GM21528 (cell line): ENCODE measurements at regions not wholly inside any gene's neighbourhood (a gene's known extent, or its start where the extent isn't known, plus 50 kb on each side); places are given as distances from the start of the nearest gene placed in this dataset.

ENCODE experiments used
- ATAC-seq: cut with Tn5 transposase; IDR thresholded peaks from one replicate; pipeline ENCODE4 v1.9.1; 2021; ENCODE audit warnings: mild to moderate bottlenecking, moderate library complexity; ENCODE audit not compliant: unreplicated experiment, low FRiP score

DNA sequence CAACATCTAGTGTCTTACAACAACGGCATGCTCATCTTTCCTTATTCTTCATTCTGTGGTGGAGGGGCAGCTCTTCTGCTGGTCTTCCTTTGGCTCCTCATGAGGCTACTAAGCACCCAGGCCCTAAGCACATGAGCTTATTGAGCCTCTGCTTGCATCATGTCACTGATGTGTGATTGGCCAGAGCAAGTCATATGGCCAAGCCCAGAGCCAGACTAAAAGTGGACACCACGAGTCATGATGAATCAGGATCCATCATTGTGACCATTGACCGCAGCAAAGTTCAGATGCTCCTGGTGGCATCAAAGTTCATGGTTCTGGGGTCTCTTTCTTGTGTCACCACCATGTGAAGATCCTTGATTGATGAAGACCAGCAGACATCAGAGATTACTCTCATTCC lies 192.0 kb upstream of the FOXA2 start:
- no peak for ATAC-seq

DNA sequence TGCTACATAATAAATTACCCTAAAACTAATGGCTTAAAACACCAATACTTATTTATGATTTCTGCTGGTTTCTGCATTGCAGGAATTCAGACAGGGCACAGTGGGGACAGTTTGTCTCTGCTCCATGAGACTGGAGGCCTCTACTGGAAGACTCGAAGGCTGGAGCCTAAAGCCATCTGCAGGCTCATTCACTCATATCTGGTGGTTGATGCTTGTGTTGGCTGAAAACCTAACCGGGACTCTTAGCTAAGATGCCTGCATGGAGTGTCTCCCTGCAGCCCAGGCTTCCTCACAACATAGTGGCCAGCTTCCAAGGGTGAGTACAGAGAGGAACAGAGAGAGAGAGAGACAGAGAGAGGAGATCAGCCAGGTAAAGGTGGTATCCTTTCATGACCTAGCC lies 195.5 kb upstream of the FOXA2 start:
- no peak for ATAC-seq

DNA sequence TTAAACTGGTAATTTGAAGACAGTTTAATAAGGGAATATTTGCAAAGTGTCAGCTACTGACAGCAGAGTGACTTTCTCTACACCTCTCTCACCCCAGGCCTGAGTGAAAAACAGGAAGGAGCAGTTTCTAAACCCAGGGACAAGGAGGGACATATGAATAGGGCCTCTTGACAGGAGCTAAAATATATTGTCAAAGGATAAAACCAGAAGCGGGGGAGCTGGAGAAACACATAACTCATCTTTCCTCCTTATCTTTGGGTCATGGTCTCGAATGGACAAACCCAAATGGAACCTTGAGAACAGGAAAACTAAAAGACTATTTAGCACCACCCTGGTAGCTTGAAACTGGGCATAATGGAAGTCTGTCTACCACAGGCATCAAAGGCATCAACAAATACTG lies 197.5 kb upstream of the FOXA2 start:
- ATAC-seq, result no peak

DNA sequence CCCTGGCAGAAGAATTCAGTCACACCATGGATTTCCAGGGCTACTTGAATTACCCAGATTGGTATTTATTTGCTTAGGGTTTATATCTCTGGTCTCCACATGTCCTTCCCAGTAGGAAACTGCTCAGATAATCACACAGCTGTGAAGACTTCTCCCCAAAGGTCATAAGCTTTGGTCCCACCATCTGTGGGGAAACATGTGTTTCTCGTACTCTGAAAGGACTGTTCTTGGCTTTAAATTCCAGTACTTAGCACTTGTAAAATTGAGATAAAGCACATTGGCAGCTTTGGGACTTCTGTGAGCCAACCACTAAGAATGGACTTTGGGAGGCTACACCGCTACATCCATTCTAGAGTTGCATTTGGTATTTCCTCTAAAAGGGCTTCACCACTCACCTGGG lies 205.3 kb upstream of the FOXA2 start:
- ATAC-seq, result no peak

DNA sequence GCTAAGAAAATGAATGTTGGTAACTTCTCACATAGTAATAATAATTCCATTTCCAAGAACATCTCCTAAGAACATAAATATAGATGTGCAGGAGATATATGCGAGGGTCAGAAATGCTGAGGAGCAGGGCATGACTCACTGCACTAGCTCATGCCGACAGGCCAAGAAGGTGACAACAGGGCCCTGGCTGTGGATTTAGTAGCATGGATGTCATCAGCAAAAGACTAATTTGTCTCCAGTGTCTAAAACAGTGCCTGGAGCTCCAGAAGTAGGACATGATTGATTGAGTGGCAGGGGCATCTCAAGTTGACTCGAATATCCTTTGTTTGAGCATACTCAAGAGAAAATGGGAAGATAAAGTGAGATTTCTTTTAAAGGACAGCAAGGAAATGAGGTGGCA lies 207.0 kb upstream of the FOXA2 start:
- ATAC-seq, result no peak

DNA sequence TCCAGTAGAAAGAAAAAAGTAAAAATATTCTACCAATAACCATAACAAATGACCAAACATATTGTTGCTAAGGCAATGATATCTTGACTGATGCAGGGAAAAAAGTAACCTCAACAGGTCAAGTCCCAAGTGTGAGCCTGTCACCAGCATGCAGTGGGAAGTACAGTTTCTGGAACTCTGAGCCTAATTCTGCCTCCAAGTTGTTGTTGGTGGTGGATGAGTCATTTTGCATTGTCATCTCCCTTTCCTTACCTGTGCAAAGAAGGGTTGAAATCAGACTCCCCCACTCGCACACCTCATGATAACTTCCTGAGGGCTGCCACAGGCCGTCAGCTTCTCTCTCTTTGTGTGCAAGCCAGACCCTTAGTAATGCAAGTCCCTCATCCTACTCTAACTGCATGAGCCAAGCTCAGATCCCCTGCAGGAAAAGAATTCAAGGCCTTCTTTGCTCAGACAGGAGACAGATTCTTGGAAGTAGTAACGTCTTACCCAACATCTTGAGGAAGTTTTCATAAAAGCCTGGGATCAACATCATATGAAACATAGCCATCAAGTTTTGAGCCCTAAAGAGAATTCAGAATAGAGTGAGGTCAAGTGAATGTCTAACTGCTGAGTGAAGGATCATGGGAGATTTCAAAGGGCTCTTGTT lies 207.6 kb upstream of the FOXA2 start:
- ATAC-seq, result no peak

DNA sequence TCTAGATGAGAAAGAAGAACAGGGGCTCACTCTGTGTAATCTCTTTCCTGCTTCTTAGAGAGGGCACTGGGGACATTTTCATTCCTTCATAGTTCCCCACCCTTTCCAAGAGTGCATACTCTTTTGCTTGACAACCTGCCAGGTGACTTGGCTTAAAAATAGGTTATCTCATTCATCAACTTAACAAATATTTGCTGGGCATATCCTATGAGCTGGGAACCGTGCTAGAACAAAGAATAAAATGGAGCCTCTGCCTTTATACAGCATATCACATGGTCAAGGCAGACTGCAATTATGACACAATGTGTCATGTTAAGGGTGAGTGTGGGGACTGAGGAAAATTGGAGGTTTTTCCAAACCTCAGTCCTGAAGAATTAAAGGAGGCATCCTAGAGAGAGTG lies 209.8 kb upstream of the FOXA2 start:
- ATAC-seq, result no peak

DNA sequence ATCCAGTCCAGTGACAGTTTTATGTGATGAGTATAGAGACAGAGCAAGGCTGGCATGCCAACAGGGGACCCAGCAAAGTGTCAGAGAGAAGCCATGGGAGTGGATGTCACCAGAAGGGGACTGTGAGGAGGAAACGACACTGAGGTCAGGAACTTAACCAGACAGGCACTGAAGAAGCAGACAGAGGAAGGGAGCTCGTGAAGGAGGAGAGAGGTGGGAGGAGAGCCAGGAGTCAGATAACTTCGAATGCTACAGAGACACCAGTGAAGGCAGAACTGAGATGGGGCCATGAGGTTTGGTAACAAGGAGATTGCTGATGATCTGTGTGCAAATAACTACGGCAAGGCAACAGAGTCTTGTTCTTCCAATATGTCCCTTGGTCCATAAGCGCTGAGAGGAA lies 211.1 kb upstream of the FOXA2 start:
- no peak for ATAC-seq

DNA sequence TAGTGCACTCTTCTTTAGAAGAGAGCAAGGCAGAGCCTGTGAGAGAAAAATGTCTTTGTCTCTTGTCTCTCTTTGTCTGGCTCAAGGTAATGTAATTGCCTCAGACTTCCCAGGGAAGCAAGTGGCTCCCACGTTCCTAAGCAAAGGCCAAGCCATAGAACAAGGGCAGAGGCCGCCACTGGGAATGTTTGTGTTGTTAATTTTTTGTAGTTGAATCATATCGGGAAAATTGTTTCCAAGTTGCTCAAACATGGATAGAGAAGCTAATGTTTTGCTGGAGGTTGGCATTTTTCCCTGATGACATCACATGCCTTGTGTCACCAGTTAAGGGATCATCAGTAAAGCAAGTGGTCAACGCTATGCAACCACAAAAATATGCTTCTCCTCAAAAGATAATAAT lies 211.5 kb upstream of the FOXA2 start:
- no peak for ATAC-seq

DNA sequence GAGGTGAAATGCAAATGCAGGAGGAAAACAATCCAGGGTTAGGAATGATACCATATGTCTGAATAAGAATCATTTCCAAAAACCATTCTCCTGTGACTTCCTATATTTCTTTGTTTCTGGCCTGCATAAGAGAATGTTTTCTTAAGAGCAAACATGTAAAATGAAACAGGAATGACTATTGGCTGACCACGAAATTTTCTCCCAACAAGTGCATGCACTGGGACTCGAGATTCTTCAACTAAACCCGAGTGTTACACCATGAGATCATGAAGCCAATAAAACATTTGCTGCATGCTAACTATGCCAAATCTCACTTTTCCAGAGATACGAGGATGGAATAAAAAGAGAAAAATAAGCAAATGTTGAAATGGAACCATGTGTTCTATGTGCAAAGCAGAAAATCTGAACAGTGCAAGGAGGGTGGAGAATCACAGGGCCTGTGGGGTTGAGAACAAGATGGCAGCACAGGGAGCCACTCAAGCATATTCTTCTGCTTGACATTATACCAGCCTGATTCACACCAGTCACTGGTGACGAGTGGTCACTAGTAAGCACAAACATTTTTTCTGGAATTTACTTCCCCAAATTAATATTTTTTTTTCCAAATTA lies 212.2 kb upstream of the FOXA2 start:
- no peak for ATAC-seq

DNA sequence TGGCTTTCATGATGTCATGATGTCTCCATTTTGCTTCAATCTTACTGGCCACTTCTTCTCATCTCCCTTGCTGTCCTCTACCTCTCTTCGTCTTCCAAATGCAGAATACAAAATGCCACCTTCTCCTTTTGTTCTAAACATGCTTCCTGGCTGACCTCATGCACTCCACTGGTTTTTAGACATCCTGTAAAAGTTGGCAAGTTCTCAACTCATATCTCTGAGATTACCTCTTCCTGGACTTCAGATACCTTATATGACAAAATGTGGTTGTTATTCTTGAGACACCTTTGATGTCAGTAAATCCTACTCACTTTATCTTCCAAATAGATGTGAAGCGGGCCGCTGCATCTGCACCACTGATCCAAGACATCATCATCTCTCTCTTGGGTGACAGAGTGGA lies 212.7 kb upstream of the FOXA2 start:
- ATAC-seq, result no peak

DNA sequence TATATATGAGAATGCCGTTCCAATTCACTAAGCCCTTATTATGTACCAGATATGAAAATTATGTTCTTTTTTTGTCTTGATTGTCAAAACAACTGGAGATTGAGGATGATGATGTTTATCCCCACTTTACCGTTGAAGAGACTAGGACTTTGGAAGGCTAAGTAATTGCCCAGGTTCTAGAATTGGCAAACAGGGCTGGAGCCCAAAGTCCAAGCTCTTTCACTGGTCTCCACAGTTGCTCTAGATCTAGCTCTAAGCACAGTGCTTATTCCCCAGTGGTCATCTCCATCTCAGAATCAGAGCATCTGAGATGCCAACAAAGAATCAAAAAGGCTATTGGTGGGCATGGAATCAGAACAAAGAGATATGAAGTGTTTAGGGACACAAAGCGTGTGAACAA lies 215.3 kb upstream of the FOXA2 start:
- ATAC-seq, result no peak

DNA sequence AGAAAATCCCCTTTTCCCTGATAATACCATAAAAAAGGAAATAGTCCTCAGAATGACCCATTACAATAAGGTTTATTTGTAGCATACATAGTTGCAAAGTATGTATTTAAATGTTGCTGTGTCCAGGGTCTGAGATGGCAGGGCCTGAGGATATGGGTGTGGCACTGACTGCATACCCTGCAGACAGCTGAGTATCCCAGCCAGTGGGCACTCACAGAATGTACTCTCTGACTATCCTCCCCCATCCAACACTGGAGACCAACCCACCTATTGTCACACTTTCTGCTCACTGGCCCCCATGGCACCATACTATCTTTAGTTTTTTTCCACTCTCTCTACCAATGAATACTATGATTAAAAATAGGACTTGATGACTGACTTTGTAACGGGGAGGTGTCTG lies 215.8 kb upstream of the FOXA2 start:
- ATAC-seq, result no peak

DNA sequence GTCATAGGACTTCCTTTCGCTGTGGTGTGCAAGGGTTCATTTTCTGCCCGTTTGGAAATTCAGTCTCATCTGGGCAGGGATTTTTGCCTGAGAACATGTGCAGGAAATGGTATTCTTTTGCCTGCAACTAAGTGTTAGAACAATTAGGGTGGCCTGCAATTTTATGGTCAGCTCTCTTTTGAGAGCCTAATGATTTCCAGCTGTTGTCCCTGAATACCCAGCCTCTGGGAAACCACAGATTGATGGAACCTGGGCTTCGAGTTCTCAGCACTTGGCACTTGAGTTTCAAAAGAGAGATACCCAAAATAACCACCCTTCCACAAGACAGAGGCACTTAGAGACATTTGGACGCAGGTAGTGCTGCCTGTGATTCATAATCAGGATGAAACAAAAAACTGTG lies 217.2 kb upstream of the FOXA2 start:
- no peak for ATAC-seq

DNA sequence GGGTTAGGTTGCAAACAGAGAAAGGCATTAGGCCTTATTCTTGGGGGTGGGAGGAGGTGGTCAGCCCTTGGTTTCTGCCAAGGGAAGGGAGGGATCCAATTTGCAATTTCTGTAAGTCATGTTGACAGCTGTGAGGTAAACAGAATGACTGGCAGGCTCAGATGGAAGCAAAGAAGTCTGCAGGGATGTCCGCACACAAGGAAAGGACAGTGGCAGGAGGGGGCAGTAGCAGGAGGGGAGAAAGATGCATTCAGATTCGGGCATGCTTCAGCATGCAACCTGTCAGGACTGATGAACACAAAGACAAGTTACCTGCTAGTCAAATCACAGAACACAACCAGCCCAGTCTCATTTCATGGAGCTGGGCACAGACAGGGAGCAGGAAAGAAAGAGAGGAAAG lies 217.9 kb upstream of the FOXA2 start:
- ATAC-seq, result no peak

DNA sequence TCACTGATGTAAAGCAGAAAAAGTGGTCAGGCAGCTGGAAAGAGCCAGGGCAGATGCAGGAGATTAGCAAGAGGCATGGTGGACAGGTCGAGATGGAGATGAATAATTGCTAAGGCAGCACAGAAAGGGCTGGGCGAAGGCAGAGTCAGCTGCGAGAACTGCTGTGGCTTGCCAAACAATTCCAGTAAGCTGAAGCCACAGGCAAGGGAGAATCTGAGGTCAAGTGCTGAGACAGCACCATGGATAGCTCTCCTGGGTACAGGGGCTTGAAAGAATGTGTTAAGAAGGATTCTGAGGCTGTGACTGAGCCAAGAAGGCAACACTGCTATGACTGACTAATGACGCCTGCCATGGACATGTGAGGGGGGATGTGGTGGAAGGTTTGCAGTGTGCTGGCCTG lies 220.8 kb upstream of the FOXA2 start:
- no peak for ATAC-seq

DNA sequence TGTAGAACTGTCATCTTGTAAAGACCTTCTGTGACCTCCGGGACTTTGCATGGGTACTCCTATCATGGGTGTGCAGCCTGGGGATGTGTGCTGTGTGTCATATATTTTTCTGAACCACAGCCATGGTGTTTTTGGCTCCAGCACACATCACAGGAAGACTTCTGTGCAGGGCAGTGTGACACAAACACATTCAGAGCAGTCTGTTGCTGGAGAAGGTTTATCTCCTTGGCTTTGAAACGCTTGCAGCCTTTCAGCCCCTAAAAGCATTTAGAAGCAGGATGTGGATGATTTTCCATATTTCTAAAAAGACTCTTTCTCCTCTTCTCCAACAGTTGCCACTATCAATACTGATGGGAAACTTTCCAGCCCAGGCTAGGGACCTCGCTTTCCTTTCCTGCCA lies 221.6 kb upstream of the FOXA2 start:
- no peak for ATAC-seq

DNA sequence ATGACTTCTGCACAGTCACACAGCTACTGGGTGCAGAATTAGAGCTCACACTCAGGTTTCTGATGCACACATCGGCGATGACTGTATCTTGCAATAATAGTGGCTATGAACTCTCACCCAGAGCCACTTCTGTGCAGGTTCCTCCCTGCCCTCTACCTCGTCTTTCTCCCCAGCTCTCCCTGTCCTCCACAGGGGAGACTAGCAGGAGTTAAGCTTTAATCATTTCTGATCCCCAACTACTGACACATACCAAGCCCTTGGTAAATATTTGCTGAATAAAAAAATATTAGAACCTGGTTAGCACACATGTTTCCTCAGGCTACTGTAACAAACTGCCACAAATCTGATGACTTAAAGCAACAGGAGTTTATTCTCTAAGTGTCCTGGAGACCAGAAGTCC lies 222.7 kb upstream of the FOXA2 start:
- no peak for ATAC-seq

DNA sequence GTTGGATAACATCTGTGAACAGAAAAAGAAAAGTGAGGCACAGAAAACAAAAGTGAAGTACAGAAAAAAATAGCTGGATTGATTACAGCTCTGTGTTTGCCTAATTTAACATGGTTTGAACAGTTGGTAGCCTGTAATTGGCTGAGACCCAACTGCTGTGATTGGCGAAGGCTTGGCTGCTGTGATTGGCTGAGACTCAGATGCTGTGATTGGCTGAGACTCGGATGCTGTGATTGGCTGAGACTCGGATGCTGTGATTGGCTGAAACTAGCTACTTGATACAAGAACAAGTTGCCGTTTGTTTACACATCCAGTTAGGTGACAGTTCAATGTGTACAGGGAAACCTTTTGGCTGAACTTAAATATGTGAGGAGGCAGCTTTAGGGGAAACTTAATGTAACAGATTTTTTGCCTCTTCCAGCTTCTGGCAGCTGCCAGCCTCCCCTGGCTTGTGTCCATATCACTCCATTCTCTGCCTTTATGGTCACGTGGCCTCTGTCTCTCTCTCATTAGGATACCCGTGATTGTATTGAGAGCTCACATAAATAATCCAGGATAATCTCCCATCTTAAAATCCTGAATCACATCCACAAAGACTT lies 223.4 kb upstream of the FOXA2 start:
- no peak for ATAC-seq

DNA sequence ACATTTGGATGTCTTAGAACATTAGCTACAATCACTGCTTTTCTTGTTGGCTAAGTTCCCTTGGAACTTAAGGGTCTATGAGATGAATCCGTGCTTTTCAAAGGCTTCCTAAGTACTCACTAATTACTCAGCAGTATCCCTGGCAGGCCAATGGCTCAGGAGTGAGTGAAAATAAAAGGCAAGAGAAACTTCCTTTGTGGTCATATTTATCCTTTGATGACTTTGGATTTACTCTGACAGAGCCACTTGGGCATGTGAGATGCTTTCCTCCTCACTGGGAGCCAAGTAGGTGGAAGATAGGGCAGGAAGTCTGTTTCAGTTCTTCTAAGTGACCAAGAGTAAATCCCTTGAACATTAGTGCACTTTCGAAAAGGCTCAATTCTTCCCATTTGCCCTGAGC lies 224.3 kb upstream of the FOXA2 start:
- no peak for ATAC-seq

DNA sequence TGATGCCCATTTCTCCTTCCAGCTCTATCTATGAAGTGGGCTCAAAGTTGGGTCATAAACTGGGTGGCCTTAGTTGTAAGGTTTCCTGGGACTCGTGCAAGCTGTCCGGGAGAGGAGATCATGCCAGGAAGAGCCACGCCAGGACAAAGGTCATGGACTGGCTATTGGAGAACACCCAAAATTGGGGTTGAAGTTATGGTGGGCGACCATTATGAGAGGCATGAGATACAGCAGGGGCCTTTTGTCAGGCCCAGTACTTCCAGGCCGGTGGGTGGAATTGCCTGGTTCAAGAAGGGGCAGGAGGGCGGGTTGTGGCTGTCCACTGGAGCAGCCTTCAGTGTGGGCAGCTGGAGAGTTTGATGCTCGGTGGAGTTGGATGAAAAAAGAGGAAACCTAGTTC lies 225.1 kb upstream of the SSTR4 start:
- ATAC-seq, result no peak
